HFF-Myc (cell line): ENCODE measurements at regions not wholly inside any gene's neighbourhood (a gene's known extent, or its start where the extent isn't known, plus 50 kb on each side); places are given as distances from the start of the nearest gene placed in this dataset.

ENCODE experiments used
- DNase-seq: peaks from one replicate; pipeline ENCODE4 v3.0.0-alpha.2; 2011; ENCODE audit warnings: low read depth; ENCODE audit errors: extremely low read depth
- H3K4me3 ChIP-seq: replicated peaks from 2 replicates; pipeline ENCODE4 v1.5.1; 2011; ENCODE audit warnings: low read depth, mild to moderate bottlenecking, control low read depth, low read length
- CTCF ChIP-seq: IDR thresholded peaks from 2 replicates; pipeline ENCODE4 v1.5.1; 2012; ENCODE audit warnings: mild to moderate bottlenecking, low read depth, low read length, control low read depth; ENCODE audit errors: missing control alignments

- no peak for TF ChIP-seq CTCF
- no peak for DNase-seq
Measured at GRCh38 chr6:84489598-84489997, 262.2 kb upstream of the CEP162 start.

GRCh38 chr6:84486526-84486925 is 259.1 kb upstream of the CEP162 start:
- DNase-seq = no peak
- H3K4me3 ChIP-seq = no peak overlapping the region
- no peak for TF ChIP-seq CTCF

More at GRCh38 chr6:84489598-84489997, 262.2 kb upstream of the CEP162 start:
- no peak overlapping the region for H3K4me3 ChIP-seq

DNA sequence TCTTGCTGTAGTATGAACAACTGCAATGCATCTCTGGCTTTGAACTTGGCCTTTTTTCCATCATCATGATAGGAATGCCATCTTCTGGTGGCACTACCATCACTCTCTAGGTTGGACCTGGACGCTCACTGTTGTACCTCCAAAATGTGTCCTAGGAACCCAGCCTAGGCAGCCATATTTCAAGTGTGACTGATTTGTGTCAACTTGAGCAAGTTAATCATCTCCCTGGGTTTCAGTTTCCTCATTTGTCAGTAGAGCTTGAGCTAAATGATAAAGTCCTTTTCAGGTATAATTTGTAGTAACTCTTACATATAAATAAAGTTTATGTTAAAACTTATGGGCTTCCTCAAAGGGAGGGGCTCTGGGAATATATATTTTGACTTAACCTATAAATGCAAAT is 241.7 kb upstream of the CEP162 start:
- DNase-seq = no peak
- H3K4me3 ChIP-seq = no peak overlapping the region
- no peak for TF ChIP-seq CTCF

DNA sequence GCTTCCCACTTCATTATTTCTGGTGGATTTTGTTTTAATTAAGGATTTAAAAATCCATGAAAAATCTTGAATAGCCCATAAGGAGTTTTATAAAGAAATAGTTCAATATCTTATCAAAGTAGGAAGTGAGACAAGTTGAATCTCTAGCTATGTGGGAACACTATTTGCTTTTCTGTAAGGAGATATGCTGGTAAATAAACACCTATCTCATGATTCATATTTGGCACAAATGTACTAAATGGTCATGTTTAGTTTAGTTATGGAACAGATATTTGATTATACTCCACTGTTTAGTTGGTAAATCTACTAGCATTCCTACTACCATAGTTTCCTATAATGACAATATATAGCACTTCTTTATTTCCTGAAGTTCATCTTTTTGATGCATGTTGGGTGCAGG is 239.9 kb upstream of the CEP162 start:
- no peak for TF ChIP-seq CTCF
- H3K4me3 ChIP-seq = no peak overlapping the region
- no peak for DNase-seq

GRCh38 chr6:84466511-84466910 is 239.1 kb upstream of the CEP162 start:
- peak; percentile 7 for DNase-seq
- H3K4me3 ChIP-seq = no peak overlapping the region
- TF ChIP-seq CTCF = no peak

DNA sequence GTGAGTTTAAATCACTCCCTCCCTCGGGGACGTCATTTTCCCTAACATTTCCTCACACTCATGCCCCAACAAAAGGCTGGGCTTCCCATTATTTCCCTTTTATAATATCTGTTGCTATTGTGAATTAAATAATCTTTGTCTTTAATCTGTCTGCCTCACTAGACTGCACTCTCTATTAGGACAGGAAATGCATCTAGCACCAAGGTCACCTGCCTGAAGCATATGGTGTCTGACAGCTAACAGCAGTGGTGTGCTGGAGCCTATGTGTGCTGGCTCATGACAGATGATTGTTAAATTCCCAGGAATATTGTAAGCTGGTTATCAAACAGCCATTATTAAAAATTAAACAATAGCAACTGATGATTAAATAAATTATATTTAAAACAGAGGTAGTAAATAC is 237.0 kb upstream of the CEP162 start:
- TF ChIP-seq CTCF = no peak
- no peak for DNase-seq
- H3K4me3 ChIP-seq = no peak overlapping the region

DNA sequence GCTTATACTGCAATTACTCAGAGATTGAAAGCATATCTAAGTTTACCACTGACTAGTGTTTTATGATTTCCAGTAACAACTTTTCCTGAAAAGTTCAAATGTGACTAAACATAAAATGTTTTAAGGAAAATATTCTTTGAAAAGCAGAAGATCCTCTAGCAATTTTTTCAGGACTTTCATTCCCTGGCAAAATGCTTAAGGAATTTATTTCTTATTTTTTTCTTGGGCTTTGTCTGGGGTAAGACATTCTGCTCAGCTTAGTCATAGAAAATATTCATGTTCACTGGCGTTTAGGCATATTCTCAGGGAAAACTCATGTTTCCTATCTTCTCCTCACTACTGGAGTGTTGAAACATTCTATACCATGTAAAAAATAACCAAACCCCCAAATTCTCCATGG is 235.3 kb upstream of the CEP162 start:
- no peak for TF ChIP-seq CTCF
- DNase-seq = no peak
- H3K4me3 ChIP-seq = no peak overlapping the region
